GM18873 (cell line): ENCODE measurements at regions not wholly inside any gene's neighbourhood (a gene's known extent, or its start where the extent isn't known, plus 50 kb on each side); places are given as distances from the start of the nearest gene placed in this dataset.
"Not testable (repeated sequence)": the region's sequence is repeated elsewhere in the genome, so short reads cannot be mapped to it uniquely, and the experiment has no call there.

Source experiments
- ATAC-seq: cut with Tn5 transposase; IDR thresholded peaks from one replicate; pipeline ENCODE4 v1.9.1; 2021; ENCODE audit warnings: mild to moderate bottlenecking, moderate library complexity, moderate number of reproducible peaks; ENCODE audit not compliant: unreplicated experiment, low FRiP score

DNA sequence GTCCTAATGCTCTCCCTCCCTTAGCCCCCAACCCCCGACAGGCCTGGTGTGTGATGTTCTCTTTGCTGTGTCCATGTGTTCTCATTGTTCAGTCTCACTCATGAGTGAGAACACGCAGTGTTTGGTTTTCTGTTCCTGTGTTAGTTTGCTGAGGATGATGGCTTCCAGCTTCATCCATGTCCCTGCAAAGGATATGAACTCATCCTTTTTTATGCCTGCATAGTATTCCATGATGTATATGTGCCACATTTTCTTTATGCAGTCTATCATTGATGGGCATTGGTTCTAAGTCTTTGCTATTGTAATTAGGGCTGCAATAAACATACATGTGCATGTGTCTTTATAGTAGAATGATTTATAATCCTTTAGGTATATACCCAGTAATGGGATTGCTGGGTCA, 184.7 kb upstream of the AHR start:
- not testable (repeated sequence) for ATAC-seq

DNA sequence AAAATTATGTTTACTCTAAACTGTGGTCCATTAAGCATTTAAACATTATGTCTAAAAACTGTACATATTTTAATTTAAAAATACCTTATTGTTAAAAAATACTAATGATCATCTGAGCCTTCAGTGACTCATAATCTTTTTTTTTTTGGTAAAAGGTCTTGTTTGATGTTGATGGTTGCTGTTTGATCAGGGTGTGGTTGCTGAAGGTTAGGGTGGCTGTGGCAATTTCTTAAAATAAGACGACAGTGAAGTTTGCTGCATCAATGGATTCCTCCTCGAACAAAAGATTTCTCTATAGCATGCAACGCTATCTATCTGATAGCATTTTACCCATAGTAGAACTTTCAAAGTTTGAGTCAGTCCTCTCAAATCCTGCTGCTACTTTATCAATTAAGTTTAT, 180.0 kb upstream of the AHR start:
- no peak for ATAC-seq

DNA sequence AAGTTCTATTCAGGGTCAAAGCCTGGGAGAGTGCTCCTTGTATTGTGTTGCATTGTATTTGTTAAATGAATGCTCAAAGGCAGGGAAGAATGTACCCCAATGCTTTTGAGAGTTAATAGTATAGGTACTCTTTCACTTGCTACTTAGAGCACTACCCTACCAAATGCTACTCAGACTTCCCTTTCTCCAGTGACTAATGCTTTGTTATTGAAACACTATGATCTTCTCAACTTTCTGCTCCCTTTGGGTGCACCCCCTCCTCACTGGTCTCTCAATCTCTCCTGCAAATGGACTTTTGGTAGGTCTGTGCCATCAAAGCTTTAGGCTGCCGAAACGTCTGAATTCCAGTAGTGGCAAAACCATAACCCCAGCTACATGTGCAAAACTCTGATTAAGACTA, 177.7 kb upstream of the AHR start:
- ATAC-seq: no peak

DNA sequence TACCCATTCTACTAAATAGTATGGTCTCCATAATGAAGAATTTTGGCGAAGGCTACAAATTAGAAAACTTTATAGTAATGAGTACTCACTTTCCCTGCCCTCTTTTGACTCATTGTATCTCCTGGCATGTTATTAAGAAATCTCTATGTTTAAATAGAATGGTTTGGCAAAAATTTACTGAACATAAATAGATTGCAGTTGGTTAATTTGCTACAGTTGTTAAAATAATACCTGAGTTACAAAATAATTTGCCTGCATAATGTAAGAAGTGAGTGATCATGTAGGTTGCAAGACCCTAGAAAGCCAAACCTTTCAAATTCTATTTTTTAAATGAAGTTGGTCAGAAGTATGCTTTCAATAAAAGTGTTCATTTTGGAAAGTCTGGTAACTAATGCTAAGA, 176.8 kb upstream of the AHR start:
- no peak for ATAC-seq

DNA sequence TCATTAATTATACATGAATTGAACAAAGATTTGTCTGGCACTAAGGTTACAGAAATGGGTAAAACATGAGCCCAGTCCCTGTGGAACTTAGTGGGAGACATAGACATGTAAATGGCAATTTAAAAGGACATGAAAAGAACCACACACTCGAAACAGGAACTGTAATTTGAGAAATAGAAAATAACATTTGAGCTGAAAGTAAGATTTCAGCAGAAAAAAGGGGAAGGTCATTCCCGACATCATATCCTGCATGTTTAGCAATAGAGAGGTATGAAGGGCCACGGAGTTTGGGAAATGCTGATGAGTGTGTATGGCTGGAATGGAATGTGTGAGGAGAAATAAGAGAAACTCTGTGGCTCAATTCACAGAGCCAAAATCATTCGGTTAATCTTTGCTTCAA, 175.4 kb upstream of the AHR start:
- peak; percentile 39 for ATAC-seq

DNA sequence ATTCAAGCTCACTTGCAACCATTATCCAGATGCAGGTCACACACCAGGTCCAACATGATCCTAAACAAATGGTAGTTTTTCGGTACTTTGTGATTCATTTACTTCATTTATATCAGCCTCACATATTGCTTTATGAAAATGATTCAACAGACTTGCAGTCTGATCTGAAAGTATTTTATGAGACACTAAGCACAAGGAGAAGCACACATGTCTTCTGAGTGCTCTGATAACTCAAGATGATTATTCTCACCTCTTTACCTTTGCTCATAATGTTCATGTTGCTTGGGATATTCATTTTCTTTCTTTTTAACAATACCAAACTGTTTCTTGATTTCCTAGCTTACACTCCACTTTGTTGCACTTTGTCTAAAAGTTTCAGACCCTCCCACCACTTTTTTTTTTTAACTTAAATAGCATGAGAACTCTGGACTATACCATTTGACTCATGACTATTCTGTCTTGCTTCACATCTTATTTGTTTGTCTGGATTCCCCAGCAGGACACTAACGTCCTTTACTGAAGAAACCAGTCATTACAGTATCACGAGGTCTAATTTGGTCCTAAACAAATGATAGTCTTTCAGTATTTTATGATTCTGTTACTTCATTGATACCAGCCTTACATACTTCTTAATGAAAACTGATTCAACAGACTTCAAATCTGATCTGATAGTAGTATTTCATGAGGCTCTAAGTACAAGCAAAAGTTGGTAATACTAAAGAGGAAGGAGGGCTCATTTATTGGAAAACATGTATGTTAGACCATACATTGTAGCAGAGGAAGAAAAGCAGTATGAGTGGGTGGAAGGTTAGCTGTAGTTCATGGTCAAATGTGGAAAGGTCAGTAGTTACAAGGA, 171.8 kb upstream of the AHR start:
- peak; percentile 83 for ATAC-seq

DNA sequence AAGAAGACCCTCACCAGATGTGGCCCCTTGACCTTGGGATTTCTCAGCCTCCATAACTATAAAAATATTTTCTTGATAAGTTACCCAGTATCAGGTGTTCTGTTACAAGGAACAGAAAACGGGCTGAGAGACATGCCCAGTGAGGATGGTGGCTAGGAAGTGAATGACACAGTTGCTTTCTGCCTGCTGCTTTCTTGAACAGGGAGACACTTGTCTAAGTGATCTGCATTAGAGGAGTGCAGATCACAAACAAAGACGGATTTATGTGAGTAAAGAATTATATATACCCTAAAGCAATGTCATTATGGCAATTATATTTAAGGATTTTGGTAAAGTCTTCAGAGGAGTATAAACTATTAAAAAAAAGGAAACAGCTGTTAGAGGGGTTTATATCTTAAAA, 169.2 kb upstream of the AHR start:
- ATAC-seq: no peak

DNA sequence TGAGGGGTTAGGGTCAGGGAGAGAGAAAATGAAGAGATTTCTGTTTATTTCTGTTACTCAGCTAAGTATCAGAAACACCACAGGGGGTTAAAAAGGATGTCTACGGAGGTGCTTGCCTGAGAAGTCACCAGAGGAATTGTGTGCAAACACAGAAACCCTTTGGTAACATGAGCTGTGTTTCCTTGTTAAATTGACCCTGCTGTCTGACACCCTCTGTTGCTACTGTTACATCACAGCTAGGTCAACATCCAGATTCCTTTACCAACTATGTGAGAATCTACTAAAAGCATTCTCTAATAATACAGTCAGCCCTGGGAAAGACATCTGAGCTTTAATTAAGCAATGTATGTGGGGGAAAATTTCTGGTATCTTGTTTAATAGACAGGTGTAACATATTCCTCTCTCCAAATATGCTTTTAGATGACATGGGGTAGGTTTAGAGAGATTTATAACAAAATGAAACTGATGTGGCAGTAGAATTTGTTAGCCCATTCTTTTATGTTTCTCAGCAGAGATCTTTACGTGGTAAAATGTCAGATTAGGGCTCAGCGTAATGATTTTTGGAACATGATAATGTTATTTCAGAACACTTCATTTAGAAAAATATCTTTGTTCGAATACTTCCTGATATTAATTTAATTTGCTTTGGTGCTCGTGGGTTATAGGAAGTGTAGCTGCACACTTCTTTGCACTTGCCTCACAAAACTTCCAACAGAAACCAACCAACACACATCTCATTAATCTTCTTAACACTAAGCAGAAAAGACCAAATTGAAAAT, 168.0 kb upstream of the AHR start:
- no peak for ATAC-seq

DNA sequence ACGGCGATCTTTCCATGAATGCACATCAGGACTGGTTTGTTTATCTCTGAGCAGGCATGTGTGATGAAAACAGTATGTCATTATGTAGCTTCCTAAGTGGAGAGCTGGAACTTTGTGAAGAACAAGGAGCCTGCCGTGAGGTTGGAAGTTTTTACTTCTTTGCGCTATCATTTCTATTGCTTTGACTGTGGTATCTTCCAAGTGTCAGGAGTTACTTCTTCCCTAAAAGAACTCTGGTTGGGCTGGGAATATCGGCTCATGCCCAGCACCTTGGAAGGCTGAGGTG, 167.4 kb upstream of the AHR start:
- ATAC-seq: no peak

DNA sequence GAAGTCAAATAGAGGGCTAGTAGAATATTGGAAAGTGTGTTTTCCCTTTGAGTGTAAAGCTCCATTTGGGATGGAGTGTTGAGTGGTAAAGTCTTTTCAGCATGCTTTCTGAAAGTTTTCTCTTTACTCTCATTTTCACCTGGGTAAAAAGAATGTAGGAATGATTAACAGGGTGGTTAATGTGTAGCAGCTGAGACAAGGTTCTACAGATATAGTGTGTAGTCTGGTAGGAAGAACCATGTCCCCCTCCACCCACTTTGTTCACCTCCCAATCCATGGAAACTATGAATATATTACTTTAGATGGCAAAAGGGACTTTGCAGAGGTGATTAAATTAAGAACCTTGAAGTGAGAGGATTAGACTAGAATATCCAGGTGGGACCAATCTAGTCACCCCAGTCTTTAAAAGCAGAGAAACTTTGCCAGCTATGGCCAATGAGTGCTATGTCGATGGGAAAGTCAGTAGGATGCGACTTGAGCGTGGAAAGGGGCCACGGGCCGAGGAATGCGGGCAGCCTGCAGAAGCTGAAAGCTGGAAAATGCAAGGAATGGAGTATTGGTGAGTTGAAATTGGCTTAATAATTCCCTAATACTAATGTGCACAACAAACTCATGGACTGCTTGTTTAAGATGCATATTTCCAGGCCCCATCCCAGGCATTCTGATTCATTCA, 166.3 kb upstream of the AHR start:
- ATAC-seq: peak; percentile 71

DNA sequence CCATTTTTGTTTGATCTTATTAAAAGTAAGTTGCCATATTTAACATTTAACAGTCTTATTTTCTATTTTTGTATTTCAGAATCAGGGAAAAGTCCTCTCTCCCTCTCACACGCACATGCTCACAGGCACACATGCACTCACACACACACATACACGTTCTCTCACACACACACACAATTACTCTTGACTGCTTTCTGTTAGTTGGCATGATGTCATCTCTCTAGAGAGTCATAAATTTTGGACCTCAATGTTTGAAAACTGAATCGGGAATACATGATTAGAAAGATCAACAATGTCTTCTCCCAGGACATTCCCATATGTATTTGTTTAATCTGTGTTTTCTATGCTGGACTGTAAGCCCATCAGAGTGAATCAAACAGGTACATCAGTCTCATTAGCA, 165.7 kb upstream of the AHR start:
- ATAC-seq: no peak

DNA sequence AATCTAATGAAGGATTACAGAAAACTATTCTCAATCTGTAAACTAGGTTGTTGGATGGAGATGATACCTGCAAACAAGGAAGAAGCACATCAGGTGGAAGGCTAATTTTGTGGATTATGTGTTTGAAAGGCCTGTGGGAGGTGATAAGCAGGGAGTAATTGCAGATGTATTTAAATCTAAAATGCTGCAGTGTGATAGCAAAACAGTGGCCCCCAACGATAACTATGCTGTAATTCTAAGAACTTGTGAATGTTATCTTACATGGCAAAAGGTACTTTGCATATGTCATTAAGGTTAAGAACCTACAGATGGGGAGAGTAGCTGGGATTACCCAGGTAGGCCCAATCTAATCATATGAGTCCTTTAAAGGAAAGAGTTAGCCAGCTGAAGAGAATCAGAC, 164.5 kb upstream of the AHR start:
- no peak for ATAC-seq

DNA sequence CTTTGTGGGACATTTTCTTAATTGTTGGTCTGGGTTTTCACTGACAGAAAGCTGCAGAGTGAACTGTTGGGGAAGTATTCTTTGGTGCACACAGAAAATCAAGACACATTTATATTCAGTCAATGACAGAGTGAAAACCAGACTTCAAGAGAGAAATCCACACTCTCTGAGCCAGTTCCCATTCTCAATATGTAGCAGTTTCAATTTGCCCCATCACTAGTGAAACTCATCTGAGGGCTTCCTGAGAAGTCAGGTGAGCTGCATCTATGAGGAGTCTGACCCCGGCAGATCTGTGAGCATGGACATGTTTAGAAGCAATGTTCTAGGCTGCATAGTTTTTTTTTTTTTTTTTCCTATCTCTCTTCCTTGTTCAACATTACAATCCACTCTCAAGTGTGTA, 163.7 kb upstream of the AHR start:
- ATAC-seq: peak; percentile 85

DNA sequence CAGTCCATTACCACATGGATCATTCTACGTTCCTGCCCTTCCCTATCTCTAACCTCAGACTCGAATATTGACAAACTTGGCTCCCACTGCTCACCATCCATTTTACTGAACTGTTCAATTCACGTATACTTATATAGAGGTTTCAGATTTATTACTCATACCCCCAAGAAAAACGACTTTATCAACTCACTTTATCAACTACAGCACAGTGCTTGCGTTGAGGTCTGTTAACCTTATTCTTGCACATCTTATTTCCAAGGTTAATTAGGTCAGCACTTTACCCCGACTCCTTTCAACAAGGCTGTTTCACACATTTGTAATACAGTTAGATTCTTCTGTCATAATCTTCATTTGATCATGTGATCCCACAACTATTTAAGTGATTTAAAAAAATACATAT, 162.3 kb upstream of the AHR start:
- no peak for ATAC-seq

DNA sequence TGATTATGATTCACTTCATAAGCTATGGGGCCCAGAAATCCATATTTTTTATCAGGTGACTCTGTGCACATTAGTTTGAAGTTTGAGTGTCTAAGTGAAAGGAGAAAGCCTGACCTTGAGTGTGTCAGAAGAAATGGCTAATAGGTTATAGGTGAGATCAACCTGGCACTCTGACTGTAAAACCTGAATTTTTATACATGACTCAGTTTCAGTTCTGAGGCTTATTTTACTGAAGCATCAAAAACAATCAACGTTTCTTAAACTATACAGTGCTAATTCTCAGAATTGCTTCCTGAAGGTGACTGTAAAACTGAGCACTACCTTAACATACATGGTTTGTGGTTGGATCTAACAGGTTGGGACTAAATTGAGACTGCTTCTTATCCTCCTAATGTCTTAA, 159.4 kb upstream of the AHR start:
- no peak for ATAC-seq

DNA sequence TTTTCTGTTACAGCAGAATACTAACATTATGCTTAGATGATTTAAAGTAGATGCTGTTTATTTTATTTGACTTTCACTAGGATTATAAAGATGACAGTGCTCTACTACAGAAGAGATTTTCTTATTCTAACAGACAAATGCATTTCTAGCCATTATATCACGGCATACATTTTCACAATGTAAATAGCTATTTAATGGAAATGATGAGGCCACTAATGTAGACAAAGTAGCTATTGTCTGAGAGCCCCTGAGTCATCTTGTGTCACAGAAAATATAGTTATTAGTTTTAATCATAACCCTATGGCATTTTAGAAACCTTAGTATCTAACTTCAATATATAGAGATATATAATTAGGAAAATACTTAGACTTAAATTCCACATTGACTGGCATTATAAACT, 158.0 kb upstream of the AHR start:
- no peak for ATAC-seq

DNA sequence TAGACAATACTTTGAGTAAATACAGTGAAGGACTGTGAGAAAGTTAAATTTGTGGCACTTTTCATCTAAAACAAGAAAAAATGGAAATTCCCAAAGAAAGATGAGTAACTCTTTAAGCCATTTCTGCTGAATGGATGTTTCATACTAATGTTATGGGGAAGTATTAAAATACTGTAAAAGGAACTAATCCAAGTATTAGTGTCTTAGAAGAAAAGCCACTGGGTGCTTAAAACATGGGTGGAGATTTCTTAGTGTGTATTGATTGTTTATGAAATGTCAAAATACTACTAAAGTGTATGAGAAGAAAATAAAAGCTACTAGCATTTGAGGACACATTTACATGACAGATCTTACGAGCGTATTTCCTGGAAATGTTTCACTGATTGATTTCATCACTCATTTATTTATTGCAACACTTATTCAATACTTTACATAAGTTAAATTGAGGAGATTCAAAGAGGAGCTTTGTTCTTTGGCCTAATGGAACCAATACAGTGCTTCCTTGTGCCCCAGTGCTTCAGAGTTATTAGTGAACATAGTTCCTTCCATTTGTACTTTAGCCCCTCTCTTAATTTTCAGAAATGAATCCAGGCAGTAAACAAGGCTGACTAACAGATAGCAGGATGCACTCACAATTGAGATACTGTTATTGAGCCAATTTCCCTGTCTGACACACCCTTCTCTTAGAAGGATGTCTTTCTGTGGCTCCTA, 155.5 kb upstream of the AHR start:
- no peak for ATAC-seq

DNA sequence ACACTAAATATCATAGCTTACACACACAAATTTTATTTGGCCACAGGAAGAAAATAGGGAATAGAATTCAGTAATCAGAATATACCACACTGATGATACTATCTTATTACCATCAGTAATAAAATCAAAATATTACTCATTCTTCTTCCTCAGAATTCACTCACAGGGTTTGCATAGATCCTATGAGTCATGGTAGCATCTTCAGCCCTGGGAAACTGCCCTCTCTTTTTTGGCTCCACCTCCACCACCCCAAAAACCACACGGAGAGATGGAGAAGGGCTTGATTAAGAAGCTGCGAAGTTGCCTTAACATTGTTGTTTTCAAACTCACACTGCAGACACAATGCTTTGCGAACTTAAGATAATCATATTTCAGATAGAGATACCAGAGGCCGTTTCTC, 154.1 kb upstream of the AHR start:
- no peak for ATAC-seq

DNA sequence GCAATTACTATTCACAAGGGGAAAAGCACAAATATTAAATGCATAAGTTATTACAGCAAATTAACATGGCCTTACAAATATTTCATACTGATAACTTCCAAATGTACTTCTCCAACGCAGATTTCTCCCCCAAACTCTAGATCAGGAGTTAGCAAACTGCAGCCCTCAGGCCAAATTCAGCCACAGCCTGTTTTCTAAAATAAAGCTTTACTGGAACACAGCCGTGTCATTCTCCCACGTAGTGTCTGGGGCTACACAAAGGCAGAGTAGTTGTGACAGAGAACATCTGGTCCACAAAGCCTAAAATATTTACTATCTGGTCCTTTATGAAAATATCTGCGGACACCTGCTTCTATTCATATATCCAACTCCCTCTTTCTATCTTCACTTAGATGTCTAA, 151.8 kb upstream of the AHR start:
- ATAC-seq: no peak

DNA sequence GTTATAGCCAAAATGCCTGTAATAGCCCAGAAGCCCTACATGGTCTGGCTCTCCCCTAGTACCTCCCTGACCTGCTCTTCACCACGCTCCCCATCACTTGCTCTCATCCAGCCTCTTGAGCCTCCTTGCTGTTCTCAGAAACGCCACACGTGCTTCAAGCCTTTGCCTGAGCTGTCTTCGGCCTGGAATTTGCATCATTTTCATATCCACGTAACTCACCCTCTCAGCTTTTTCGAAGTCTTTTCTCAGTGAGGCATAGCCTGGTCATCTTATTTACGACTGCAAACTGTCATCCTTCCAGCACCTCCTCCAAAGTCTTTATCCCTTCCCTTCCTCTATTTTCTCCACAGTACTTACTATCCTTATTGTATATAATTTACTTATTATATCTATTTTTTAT, 151.0 kb upstream of the AHR start:
- no peak for ATAC-seq

DNA sequence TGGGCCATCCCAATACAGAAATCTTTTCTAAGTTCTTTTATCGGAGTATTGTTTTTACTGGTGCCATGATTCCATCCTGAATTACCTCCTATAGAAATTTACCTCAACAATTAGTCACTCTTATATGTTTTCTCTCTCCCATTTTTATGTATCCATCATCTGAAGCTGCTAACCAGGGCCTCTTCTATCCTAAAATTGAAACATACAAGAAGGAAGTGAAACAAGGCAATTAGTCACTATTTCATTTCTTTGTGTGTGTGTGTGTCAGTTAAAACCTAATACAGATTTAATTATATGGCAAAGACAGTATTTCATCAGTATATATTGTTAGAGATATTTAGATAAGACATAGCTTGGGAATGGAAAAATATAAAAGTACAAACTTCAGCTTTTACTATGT, 148.4 kb upstream of the AHR start:
- peak; percentile 52 for ATAC-seq
